ENCODE measurements at regions not wholly inside any gene's neighbourhood (a gene's known extent, or its start where the extent isn't known, plus 50 kb on each side); places are given as distances from the start of the nearest gene placed in this dataset.

DNA sequence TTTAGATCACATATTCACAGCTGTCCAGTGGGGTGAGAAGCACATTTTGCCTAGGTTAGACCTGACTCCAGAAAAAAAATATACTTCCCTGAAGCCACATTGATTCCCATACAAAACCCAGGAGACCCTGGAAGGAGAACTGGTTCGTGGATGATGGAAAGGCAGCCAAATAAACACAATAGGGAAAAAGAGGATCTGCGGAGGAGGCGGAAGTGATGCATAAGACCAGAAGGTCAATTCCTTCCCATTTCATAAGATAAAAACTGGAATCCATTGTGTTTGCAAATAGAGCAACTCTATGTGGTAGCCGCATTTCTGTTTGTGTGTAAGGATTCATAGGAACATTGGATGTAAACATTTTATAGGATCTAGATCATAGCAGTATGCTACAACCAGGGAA is 781.9 kb upstream of the GRM7 start:
- no peak overlapping the region for H3K27ac Mint-ChIP-seq
- no peaks in the 10 kb centered on the region for H3K4me1 Mint-ChIP-seq
- no peak overlapping the region for H3K4me3 Mint-ChIP-seq
- H3K36me3 Mint-ChIP-seq, result no peaks in the 10 kb centered on the region
- no peaks in the 10 kb centered on the region for H3K27me3 Mint-ChIP-seq
- peaks cover 7% of the 10 kb centered on the region for H3K9me3 Mint-ChIP-seq

DNA sequence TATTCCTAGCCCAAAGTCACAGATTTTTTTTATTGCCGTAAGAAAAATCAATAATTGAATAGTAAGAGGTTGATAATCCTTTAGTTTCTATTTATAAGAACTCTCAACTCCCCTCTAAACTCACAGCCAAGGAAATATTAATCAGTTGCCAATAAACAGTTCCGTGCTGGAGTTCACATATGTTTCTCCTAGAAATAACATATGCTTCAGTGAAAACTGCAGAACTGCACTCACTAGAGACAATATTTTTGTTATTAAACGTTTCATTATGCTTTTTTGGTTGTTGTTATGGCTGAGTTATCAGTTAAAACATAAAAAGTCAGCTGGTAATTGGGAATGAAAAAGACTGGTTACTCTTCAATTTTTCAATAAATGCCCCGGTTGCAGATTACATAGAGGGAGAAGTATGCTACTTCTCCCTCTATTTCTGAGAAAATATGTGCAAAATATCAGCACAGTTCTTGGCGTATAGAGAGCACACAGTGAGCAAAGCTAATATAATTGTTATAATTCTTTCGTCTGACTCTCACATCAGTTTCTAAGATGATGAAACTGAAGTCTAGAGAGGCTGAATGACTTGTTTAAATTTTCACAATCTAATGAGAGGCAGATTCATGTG is 781.2 kb upstream of the GRM7 start:
- H3K27ac Mint-ChIP-seq, result no peak overlapping the region
- H3K4me3 Mint-ChIP-seq, result no peak overlapping the region
- peaks cover 7% of the 10 kb centered on the region for H3K9me3 Mint-ChIP-seq
- no peaks in the 10 kb centered on the region for H3K27me3 Mint-ChIP-seq
- H3K36me3 Mint-ChIP-seq, result no peaks in the 10 kb centered on the region
- H3K4me1 Mint-ChIP-seq, result no peaks in the 10 kb centered on the region

GRCh38 chr3:6088433-6088832 is 772.5 kb upstream of the GRM7 start:
- H3K27ac Mint-ChIP-seq, result no peak overlapping the region
- H3K27me3 Mint-ChIP-seq, result no peaks in the 10 kb centered on the region
- H3K4me1 Mint-ChIP-seq, result no peaks in the 10 kb centered on the region
- H3K4me3 Mint-ChIP-seq, result no peak overlapping the region
- H3K9me3 Mint-ChIP-seq, result no peaks in the 10 kb centered on the region
- no peaks in the 10 kb centered on the region for H3K36me3 Mint-ChIP-seq

DNA sequence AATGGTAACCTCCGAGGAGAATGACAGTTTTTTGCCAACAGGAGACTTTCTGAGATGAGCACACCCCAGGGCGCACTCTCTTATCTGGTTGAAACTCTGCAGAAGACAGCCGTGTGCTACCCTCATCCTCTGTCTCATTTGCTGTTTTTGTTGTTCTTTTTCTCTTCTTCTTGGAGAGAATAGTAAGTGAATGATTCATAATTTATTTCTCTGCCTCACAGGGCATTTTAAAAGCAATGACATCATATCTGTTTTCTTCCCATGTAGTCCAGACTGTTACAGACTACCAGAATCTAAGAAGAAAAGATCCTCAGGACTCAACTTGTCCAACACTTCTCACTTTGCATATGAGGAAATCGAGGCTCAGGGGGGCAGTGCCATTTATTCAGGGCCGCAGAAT is 771.1 kb upstream of the GRM7 start:
- H3K4me1 Mint-ChIP-seq, result no peaks in the 10 kb centered on the region
- no peaks in the 10 kb centered on the region for H3K9me3 Mint-ChIP-seq
- H3K27me3 Mint-ChIP-seq, result no peaks in the 10 kb centered on the region
- no peaks in the 10 kb centered on the region for H3K36me3 Mint-ChIP-seq
- no peak overlapping the region for H3K4me3 Mint-ChIP-seq
- no peak overlapping the region for H3K27ac Mint-ChIP-seq

GRCh38 chr3:6091262-6091661 is 769.7 kb upstream of the GRM7 start:
- Mint-ChIP-seq H3K36me3 (no peaks in the 10 kb centered on the region), H3K9me3 (no peaks in the 10 kb centered on the region), H3K4me1 (no peaks in the 10 kb centered on the region), H3K4me3 (no peak overlapping the region), H3K27ac (no peak overlapping the region), H3K27me3 (no peaks in the 10 kb centered on the region)

DNA sequence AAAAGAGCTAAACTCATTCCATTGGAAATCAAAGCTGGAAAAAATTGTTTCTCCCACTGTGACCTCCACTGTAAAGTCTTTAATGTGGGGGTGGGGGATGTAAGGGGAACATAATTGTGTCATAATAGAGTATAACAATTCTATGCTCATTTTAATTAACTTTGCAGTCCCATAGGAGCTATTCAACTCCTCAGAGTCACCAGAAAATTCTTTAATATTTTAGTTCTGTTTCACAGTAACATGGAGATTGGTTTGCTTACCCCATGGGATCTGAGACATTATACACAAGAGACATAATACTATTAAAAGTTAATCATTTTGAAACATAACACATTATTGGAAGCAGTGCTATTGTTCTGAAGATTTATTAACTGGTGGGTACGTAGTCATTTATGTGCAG is 765.9 kb upstream of the GRM7 start:
- H3K27me3 Mint-ChIP-seq, result no peaks in the 10 kb centered on the region
- H3K4me1 Mint-ChIP-seq, result no peaks in the 10 kb centered on the region
- H3K4me3 Mint-ChIP-seq, result no peak overlapping the region
- H3K27ac Mint-ChIP-seq, result no peak overlapping the region
- no peaks in the 10 kb centered on the region for H3K9me3 Mint-ChIP-seq
- H3K36me3 Mint-ChIP-seq, result no peaks in the 10 kb centered on the region

DNA sequence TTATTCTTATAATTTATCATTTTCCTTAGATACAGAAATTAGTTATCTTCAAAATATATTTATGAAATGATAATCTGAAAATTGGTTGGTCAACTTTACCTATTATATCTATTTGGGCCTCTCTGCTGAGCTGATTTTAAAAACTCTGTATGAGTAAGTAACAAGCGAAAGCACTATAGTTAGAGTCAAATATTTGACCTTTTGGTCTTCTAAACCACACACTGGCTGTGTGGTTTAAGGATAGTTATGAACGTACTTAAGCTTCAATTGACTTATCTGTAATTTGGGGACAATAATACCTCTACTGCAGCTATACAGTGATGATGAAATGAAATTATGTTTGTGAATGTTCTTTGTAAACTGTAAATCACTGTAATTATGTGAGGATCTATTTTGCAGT is 763.9 kb upstream of the GRM7 start:
- Mint-ChIP-seq H3K27ac (no peak overlapping the region), H3K9me3 (no peaks in the 10 kb centered on the region), H3K36me3 (no peaks in the 10 kb centered on the region), H3K4me3 (no peak overlapping the region), H3K4me1 (no peaks in the 10 kb centered on the region), H3K27me3 (no peaks in the 10 kb centered on the region)

- Mint-ChIP-seq H3K36me3 (no peaks in the 10 kb centered on the region), H3K27me3 (no peaks in the 10 kb centered on the region), H3K4me3 (no peak overlapping the region), H3K27ac (no peak overlapping the region), H3K9me3 (no peaks in the 10 kb centered on the region), H3K4me1 (no peaks in the 10 kb centered on the region)
These were observed 763.4 kb upstream of the GRM7 start for GRCh38 chr3:6097556-6097955.

- Mint-ChIP-seq H3K27ac (no peak overlapping the region), H3K4me3 (no peak overlapping the region), H3K9me3 (no peaks in the 10 kb centered on the region), H3K4me1 (no peaks in the 10 kb centered on the region), H3K27me3 (no peaks in the 10 kb centered on the region), H3K36me3 (no peaks in the 10 kb centered on the region)
These were observed 762.3 kb upstream of the GRM7 start for GRCh38 chr3:6098516-6099157.

DNA sequence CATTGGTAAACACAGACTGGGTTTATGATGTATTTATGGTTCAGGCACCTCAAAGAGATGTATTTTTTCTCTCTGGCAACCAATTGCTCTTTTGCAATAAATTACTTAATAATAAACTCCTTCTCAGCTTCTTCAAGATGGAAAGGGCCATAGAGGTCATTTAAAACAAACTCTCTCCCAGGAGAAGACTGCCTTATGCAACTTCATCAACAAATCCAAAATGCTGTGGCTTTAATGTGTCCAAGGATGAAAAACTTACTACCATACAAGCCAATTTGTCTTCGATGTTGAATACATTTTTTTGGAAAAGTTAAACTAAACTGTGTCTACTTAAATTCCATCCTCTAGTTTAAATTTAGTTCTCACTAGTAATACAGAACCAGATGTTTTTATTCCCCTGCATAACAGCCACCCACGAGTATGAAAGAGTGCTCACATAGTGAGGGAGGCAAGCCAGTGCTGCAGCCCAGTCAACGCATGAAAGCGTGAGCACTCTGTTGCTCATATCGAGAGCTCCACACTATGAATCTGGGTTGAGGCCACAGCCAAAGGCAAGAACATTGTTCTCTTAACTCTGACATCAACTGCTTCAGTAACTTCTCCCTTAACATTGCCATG is 761.3 kb upstream of the GRM7 start:
- H3K27ac Mint-ChIP-seq, result no peak overlapping the region
- H3K4me1 Mint-ChIP-seq, result no peaks in the 10 kb centered on the region
- H3K27me3 Mint-ChIP-seq, result no peaks in the 10 kb centered on the region
- no peak overlapping the region for H3K4me3 Mint-ChIP-seq
- H3K36me3 Mint-ChIP-seq, result no peaks in the 10 kb centered on the region
- H3K9me3 Mint-ChIP-seq, result peaks cover under 1% of the 10 kb centered on the region

DNA sequence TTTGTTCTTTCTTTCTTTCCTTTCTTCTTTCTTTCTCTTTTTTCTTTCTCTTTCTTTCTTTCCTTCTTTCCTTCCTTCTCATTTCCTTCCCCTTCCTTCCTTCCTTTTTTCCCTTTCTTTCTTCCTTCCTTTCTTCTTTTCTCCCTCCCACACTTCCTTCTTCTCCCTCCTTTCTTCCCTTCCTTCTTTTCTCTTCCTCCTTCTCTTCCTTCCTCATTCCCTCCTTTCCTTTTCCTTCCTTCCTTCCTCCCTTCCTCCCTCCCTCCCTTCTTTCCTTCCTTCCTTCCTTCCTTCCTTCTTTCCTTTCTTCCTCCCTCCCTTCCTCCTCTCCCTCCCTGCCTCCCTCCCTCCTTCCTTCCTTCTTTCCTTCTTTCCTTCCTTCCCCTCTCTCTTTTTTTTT is 755.7 kb upstream of the GRM7 start:
- Mint-ChIP-seq H3K4me3 (no peak overlapping the region), H3K36me3 (no peaks in the 10 kb centered on the region), H3K27ac (no peak overlapping the region), H3K27me3 (no peaks in the 10 kb centered on the region), H3K4me1 (no peaks in the 10 kb centered on the region), H3K9me3 (peaks cover 8% of the 10 kb centered on the region)

DNA sequence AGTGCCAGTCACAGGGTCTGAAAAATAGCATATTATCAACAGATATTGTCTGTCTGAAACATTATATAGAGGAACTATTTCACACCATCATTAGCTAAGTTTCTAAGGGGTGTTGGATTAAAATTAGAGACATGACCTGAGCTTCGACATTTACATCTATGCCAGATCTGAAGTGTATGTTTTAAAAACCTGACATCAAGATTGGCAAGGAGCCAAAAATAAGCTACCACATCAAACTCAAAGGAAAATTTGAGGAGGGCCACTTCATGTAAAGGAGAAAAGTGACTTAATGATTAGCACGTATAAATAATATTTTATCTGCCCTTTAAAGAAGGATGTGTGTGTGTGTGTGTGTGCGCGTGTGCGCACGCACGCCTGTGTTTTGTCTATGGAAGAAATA is 752.0 kb upstream of the GRM7 start:
- no peaks in the 10 kb centered on the region for H3K27me3 Mint-ChIP-seq
- no peaks in the 10 kb centered on the region for H3K36me3 Mint-ChIP-seq
- H3K4me1 Mint-ChIP-seq, result no peaks in the 10 kb centered on the region
- no peak overlapping the region for H3K27ac Mint-ChIP-seq
- peaks cover 8% of the 10 kb centered on the region for H3K9me3 Mint-ChIP-seq
- H3K4me3 Mint-ChIP-seq, result no peak overlapping the region

GRCh38 chr3:6110451-6110850 is 750.5 kb upstream of the GRM7 start:
- Mint-ChIP-seq H3K9me3 (peaks cover 4% of the 10 kb centered on the region), H3K4me1 (no peaks in the 10 kb centered on the region), H3K27ac (no peak overlapping the region), H3K4me3 (no peak overlapping the region), H3K27me3 (no peaks in the 10 kb centered on the region), H3K36me3 (no peaks in the 10 kb centered on the region)

- Mint-ChIP-seq H3K4me1 (no peaks in the 10 kb centered on the region), H3K4me3 (no peak overlapping the region), H3K9me3 (peaks cover 2% of the 10 kb centered on the region), H3K27ac (no peak overlapping the region), H3K36me3 (no peaks in the 10 kb centered on the region), H3K27me3 (no peaks in the 10 kb centered on the region)
These were observed 748.4 kb upstream of the GRM7 start for GRCh38 chr3:6112546-6112945.

- peaks cover 5% of the 10 kb centered on the region for H3K9me3 Mint-ChIP-seq
- no peak overlapping the region for H3K4me3 Mint-ChIP-seq
- no peaks in the 10 kb centered on the region for H3K4me1 Mint-ChIP-seq
- H3K36me3 Mint-ChIP-seq, result no peaks in the 10 kb centered on the region
- H3K27me3 Mint-ChIP-seq, result no peaks in the 10 kb centered on the region
- H3K27ac Mint-ChIP-seq, result no peak overlapping the region
These were observed 747.6 kb upstream of the GRM7 start for GRCh38 chr3:6113338-6113737.

- Mint-ChIP-seq H3K36me3 (no peaks in the 10 kb centered on the region), H3K9me3 (peaks cover 5% of the 10 kb centered on the region), H3K4me1 (no peaks in the 10 kb centered on the region), H3K27me3 (no peaks in the 10 kb centered on the region), H3K27ac (no peak overlapping the region), H3K4me3 (no peak overlapping the region)
These were observed 741.5 kb upstream of the GRM7 start for GRCh38 chr3:6119367-6119766.

GRCh38 chr3:6120786-6121185 is 740.1 kb upstream of the GRM7 start:
- Mint-ChIP-seq H3K27me3 (no peaks in the 10 kb centered on the region), H3K27ac (no peak overlapping the region), H3K9me3 (peaks cover 5% of the 10 kb centered on the region), H3K36me3 (no peaks in the 10 kb centered on the region), H3K4me3 (no peak overlapping the region), H3K4me1 (no peaks in the 10 kb centered on the region)
